Stimulated activated CD8-positive, alpha-beta memory T cell treated with anti-CD3 and anti-CD28 coated beads, Interleukin-7, amount 100 ng/mL, for 1 hour (primary cell): ENCODE measurements at regions not wholly inside any gene's neighbourhood (a gene's known extent, or its start where the extent isn't known, plus 50 kb on each side); places are given as distances from the start of the nearest gene placed in this dataset.
"Not testable (repeated sequence)": the region's sequence is repeated elsewhere in the genome, so short reads cannot be mapped to it uniquely, and the experiment has no call there.

Experiments used
- DNase-seq, 2 donors: peaks; one replicate each; pipeline ENCODE4 v3.0.0-alpha.2; 2020; ENCODE audit warnings: low read depth in 2 of 2

GRCh38 chr15:55126111-55126510 is 70.6 kb downstream of the RSL24D1 start:
- DNase-seq, result no peak

DNA sequence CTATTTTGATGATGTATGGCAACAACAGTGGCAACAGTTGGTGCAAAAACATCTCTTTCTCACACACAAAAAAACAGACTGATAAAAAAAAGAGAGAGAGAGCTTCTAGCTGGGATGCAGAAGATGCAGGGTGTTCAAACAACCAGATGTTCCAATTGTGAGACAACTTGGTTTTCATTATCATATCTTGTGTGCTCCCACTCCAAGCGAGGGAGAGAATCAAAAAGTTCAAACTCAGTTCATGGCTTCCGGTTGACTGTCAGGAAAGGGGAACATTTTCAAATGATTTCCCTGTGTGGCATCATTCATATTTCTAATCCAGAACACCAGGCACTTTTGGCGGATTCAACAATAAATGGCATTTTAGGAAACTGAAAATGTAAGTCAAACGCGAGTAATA is 72.1 kb downstream of the RSL24D1 start:
- no peak for DNase-seq

DNA sequence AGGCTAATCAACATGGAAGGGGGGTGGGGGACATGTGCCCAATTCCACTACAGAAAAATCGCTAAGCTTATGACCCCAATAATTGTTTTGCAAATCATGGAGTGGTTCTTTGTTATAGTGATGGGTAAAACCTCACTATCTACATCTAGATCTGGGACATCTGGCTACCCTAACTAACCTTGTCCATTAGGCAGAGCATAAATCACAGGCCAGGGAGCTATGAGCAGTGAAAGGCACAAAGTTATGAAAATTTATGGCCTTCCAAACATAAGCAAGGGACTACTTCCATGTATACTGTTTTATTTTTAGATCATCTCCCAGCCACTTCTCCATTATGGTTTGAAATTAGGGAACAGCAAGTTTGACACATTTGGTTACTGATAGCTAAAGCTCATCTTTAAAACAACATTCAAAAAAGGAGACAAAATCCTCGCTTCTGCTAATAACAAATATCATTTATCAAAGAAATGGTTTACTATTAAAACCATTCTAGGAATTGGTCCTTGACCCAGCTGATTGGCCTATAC is 78.3 kb downstream of the RSL24D1 start:
- DNase-seq, result no peak

DNA sequence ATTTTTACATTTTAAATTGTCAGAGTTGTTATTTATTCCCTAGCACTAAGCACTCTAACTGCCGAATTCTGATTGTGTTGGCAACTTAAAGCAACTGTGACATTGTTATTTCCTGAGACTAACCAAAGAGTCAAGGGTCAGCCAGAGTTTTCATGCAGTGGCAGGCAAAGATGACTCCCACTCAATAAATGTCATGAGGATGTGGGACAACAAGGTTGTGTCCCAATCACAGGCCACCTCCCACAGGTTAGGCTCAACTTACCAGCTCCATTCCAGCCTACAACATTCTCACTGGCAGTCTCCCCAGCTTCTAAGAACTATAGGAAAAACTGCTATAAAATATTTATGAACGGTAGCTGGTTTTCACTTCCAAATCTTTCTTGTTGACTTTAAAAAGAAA is 80.1 kb downstream of the RSL24D1 start:
- DNase-seq, result no peak

- no peak for DNase-seq
Measured at GRCh38 chr15:55113736-55114135, 83.0 kb downstream of the RSL24D1 start.

DNA sequence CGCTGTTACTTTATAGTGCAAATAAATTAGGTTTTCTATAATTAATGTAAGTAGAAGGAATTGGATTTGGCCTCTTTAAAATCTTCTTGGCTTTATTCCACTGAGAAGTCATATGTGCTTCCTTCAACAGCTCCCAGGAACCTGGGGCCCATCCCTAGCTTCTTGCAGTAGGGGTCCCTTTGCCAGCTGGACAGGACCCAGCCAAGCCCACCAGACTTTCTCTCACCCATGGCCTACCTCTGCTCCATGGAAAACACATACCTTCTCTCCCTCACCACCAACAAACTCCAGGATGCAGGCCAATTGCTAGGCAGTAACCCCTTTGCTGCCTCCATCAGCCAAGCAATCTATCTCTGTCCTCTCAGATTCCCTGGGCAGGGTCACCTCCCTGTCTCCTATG is 84.0 kb downstream of the RSL24D1 start:
- DNase-seq, result no peak

DNA sequence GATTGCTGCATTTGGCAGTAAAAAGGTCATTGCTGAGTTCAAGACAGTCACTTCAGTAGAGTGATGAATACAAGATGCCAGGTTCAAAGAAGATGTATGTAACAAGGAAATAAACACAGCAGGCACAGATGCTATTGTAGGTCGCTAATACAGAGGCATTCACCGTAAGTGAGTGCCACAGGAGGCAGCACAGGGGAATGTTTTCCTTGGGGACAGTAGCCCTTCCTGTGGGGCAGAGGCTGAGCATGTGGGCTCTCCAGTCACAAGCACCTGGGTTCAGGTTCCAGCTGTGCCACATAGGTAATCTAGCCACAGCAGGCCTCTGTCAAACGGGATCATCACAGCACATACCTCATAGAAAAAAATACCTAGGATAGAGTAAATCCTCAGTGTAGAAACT is 86.3 kb downstream of the RSL24D1 start:
- no peak for DNase-seq

DNA sequence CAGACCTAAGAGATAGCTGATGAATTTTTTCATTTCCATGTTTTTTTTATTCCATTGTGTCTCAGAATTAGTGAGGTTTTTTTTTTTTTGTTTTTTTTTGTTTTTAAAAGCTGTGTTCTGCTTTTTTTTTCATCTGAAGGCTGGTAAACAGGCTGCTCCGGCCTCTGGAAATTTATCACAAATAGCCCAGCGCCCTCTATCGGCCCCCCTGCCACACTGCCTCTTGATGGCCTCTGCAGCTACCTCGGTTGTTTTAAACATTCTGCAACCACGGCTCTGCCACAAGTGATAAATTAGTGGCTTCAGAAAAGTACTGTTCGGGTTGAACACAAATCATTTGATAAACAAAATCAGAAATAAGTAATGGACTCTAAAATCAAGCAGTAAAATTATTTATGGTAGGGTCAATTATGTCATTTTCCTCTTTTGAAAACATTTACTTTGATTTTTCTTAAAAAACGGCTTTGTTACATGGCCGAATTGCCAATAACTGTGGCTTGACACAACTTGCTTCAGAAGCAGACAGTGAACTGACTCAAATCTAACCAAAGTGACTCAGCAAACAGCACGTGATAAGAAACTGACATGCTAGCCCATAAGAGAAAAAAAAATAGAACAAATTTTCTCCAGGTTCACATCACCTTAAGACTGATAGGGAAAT is 87.8 kb downstream of the RSL24D1 start:
- DNase-seq, result peak in 1 of 2 donors; percentile 18

- no peak for DNase-seq
Measured at GRCh38 chr15:55108448-55108847, 88.3 kb downstream of the RSL24D1 start.

GRCh38 chr15:55106155-55106554 is 90.6 kb downstream of the RSL24D1 start:
- DNase-seq, result no peak

- DNase-seq, result no peak
Measured at GRCh38 chr15:55094136-55094535, 102.6 kb downstream of the RSL24D1 start.

- no peak for DNase-seq
Measured at GRCh38 chr15:55088207-55088606, 108.5 kb downstream of the RSL24D1 start.

DNA sequence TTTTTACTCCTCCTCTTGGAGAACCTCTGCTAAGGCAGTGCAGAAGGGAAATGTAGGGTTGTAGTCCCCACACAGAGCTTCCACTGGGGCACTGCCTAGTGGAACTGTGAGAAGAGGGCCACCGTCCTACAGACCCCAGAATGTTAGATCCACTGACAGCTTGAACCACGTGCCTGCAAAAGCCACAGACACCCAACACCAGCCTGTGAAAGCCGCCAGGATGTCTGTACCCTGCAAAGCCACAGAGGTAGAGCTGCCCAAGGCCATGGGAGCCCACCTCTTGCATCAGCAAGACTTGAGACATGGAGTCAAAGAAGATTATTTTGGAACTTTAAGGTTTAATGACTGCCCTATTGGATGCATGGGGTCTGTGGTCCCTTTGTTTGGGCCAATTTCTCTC is 112.1 kb downstream of the RSL24D1 start:
- DNase-seq, result no peak

GRCh38 chr15:55084216-55084615 is 112.5 kb downstream of the RSL24D1 start:
- no peak for DNase-seq

DNA sequence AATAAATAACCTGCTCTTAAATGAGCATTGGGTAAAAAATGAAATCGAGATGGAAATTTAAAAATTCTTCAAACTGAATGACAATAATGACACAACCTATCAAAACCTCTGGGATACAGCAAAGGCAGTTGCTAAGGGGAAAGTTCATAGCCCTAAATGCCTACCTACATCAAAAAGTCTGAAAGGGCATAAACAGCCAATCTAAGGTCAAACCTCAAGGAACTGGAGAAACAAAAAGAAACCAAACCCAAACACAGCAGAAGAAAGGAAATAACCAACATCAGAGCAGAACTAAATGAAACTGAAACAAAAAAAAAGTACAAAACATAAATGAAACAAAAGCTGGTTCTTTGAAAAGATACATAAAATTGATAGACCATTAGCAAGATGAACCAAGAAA is 119.7 kb downstream of the RSL24D1 start:
- DNase-seq, result not testable (repeated sequence)

DNA sequence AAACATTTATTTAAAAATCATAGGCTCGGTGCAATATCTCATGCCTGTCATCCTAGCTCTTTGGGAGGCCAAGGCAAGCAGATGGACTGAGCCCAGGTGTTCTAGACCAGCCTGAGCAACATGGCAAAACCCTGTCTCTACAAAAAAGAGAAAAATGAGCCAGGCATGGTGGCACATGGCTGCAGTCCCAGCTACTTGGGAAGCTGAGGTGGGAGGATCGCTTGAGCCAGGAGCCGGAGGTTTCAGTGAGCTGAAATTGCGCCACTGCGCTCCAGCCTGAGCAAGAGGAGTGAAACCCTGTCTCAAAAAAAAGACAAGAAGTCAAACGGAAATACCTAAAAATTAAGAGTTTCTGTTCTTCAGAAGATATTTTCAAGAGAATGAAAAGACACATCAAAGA is 122.3 kb downstream of the RSL24D1 start:
- no peak for DNase-seq

- DNase-seq, result not testable (repeated sequence)
Measured at GRCh38 chr15:55063970-55064369, 132.8 kb downstream of the RSL24D1 start.

- no peak for DNase-seq
Measured at GRCh38 chr15:55060836-55061235, 135.9 kb downstream of the RSL24D1 start.

DNA sequence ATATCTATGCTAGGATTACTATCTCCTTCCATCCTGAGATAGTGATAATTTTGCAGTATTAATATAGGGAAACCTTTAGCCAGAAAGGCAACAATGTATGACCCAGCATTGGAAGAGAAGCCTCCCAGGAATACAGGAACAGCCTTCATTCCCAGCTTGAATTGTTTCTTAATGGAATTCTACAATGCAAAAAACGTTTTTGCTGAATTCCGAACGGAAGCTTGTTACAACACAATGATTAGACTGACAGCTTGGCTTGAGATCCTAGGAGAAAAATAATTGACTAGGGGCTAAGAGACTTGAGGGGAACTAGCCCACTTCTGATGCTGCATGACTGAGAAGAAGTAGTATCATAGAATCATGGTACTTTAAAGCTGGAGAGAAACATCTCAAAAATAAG is 140.2 kb downstream of the RSL24D1 start:
- no peak for DNase-seq

DNA sequence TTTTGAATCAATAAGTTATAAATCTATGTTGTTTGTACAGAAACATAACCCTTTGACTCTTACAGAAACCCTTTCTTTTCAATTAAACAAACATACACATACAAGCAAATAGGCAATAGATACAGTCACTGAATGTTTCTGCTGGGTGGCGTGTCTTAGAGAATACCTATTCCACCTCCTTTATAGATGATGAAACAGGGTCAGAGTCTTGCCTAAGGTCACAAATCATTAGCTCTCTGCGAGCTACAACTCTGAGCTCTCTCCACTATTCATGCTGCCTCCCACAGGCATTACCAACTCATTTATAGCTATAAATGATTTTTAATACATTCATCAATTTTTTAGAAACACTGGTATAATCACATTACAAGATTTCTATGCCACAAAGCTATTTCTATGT is 152.6 kb downstream of the RSL24D1 start:
- DNase-seq, result no peak

- DNase-seq, result no peak
Measured at GRCh38 chr15:55037071-55037470, 159.7 kb downstream of the RSL24D1 start.

DNA sequence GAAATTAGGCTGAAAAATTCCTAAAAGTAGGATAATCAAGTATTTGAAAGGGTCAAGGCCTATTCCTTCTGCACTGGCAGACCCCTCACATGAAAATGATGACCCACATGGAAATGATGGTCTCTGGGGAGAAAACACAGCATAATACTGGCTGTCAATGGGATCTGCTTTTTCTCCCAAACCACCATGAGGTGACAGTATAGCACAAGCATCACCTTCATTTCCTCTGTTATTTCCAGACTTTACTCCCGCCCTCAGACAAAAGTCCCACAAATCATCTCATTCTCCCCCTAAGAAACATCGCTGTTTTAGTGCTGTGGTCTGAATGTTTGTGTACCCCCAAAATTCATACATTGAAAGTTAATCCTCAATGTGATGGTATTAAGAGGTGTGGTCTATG is 161.0 kb downstream of the RSL24D1 start:
- DNase-seq, result no peak

- DNase-seq, result no peak
Measured at GRCh38 chr15:55033574-55033973, 163.2 kb downstream of the RSL24D1 start.

DNA sequence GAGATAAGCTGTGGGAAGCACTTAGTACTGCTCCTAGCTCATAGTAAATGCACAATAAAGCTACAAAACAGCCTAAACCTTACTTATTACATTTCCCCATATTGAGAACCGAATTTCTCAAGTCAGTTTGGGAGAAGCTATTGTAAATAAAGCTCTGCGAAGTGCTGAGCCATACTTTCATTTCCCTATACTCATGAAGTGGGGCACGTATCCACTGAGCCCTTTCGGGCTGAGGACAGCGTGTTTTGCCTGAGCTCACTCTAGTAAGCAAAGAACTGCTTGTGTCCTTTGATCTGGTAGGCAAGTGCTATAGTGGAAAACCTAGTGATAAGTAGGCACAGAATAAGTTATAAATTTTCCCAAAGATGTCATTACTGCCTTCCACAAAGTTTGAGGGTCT is 165.0 kb downstream of the RSL24D1 start:
- no peak for DNase-seq
